Colonic mucosa (tissue), 4 donors: ENCODE measurements at regions not wholly inside any gene's neighbourhood (a gene's known extent, or its start where the extent isn't known, plus 50 kb on each side); places are given as distances from the start of the nearest gene placed in this dataset.

Experiments
- DNase-seq: peaks from one replicate; pipeline ENCODE4 v3.0.0-alpha.2; 2020
- H3K27ac ChIP-seq: fragments of 200-600 bp; one replicate; pipeline ENCODE4 v1.8.0; 2021
- H3K27me3 ChIP-seq: fragments of 200-600 bp; one replicate; pipeline ENCODE4 v1.8.0; 2021
- H3K36me3 ChIP-seq: fragments of 200-600 bp; one replicate; pipeline ENCODE4 v1.8.0; 2021
- H3K4me1 ChIP-seq: fragments of 200-600 bp; one replicate; pipeline ENCODE4 v1.8.0; 2021; ENCODE audit warnings: mild to moderate bottlenecking
- H3K4me3 ChIP-seq: fragments of 200-600 bp; one replicate; pipeline ENCODE4 v1.8.0; 2021
- H3K9ac ChIP-seq, 2 donors: one replicate each; pipeline ENCODE4 v1.7.0; 2013; ENCODE audit warnings: control low read depth in 2 of 2, low read depth in 2 of 2, low read length in 2 of 2
- H3K9me3 ChIP-seq: fragments of 200-600 bp; one replicate; pipeline ENCODE4 v1.8.0; 2021
- intact Hi-C: fragments of 100-400 bp; cut with DNase I; formaldehyde crosslinking; loops from one replicate; pipeline ENCODE4 v1.14.1; 2022
- TF ChIP-seq, protein P1 (sequence below): fragments of 200-600 bp; IDR thresholded peaks from one replicate; pipeline ENCODE4 v1.8.0; 2022; ENCODE audit warnings: antibody characterized with exemption, mild to moderate bottlenecking
- donor health status: healthy.
- donor health status: DM: no; HTN: no; CAD: no.
- donor health status: DM: no; HTN: no; CAD: no.

DNA sequence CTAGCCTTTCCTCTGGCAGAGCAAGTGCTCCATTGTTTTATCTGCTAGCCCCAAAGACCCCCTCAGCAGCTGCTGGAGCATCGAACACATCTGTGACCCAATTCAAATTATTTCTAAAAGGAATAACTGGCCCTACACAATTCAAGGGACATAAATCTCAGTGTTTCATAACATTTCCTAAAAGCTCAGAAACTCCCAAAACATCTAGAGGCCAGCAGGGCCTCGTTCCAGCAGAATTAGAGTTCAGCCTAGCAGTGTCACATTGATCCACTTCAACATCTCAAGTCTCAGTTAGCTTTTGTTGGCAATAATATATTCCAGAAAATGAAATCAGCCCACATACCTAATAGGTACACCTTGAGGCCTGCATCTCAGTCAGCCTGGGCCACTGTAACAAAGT, 179.1 kb downstream of the ETAA1 start:
- H3K9ac ChIP-seq = no peak overlapping the region
- no peak overlapping the region for H3K4me3 ChIP-seq
- DNase-seq = no peak
- TF ChIP-seq, protein P1, sequence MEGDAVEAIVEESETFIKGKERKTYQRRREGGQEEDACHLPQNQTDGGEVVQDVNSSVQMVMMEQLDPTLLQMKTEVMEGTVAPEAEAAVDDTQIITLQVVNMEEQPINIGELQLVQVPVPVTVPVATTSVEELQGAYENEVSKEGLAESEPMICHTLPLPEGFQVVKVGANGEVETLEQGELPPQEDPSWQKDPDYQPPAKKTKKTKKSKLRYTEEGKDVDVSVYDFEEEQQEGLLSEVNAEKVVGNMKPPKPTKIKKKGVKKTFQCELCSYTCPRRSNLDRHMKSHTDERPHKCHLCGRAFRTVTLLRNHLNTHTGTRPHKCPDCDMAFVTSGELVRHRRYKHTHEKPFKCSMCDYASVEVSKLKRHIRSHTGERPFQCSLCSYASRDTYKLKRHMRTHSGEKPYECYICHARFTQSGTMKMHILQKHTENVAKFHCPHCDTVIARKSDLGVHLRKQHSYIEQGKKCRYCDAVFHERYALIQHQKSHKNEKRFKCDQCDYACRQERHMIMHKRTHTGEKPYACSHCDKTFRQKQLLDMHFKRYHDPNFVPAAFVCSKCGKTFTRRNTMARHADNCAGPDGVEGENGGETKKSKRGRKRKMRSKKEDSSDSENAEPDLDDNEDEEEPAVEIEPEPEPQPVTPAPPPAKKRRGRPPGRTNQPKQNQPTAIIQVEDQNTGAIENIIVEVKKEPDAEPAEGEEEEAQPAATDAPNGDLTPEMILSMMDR = no peak
- H3K36me3 ChIP-seq = no peaks in the 10 kb centered on the region
- no peaks in the 10 kb centered on the region for H3K27me3 ChIP-seq
- no peaks in the 10 kb centered on the region for H3K9me3 ChIP-seq
- no peak overlapping the region for H3K27ac ChIP-seq
- intact Hi-C loops = no loop called here
- no peaks in the 10 kb centered on the region for H3K4me1 ChIP-seq

DNA sequence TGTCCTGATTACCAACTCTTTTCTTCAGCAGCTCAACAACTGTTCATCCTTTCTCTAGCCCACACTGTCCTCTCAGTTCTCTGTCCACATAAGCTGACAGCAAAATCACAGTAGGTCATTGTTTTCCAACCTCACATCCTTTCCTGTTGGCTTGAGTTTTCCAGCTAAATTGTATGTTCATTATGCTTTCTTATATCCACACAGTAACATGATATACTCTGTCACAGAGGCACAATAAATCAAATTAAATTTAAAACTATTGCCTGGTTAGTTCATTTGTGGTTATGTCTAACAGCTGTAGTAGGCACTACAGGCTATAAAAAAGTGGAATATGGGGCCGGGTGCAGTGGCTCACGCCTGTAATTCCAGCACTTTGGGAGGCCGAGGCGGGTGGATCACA, 179.9 kb downstream of the ETAA1 start:
- Histone ChIP-seq H3K27ac (no peak overlapping the region), H3K9ac (no peak overlapping the region), H3K27me3 (no peaks in the 10 kb centered on the region), H3K4me3 (no peak overlapping the region), H3K4me1 (no peaks in the 10 kb centered on the region), H3K36me3 (no peaks in the 10 kb centered on the region), H3K9me3 (no peaks in the 10 kb centered on the region)
- TF ChIP-seq, protein P1 = no peak
- DNase-seq = no peak
- intact Hi-C loops = no loop called here

DNA sequence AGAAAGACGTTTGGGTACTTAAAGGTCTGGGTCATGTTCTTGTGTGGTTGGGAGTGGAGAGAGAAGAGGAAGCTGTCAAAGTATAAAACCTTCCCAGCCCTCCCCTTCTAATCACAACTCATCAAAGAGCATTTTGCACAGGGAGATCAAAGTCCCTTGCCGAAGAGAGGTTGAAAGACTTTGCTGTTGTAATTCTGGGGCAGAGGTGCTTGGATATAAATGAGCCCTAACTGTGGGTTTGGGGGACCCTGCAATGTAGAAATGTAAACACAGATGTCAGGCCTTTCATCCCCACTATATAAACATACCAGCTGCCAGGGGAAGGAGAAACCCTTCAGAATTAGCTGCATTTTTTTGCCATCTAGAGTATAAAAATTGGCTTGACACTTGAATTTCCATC, 182.1 kb downstream of the ETAA1 start:
- intact Hi-C loops = no loop called here
- Histone ChIP-seq H3K36me3 (no peaks in the 10 kb centered on the region), H3K9me3 (no peaks in the 10 kb centered on the region), H3K9ac (no peak overlapping the region), H3K4me1 (no peaks in the 10 kb centered on the region), H3K4me3 (no peak overlapping the region), H3K27me3 (no peaks in the 10 kb centered on the region), H3K27ac (no peak overlapping the region)
- DNase-seq = no peak
- TF ChIP-seq, protein P1 = no peak

DNA sequence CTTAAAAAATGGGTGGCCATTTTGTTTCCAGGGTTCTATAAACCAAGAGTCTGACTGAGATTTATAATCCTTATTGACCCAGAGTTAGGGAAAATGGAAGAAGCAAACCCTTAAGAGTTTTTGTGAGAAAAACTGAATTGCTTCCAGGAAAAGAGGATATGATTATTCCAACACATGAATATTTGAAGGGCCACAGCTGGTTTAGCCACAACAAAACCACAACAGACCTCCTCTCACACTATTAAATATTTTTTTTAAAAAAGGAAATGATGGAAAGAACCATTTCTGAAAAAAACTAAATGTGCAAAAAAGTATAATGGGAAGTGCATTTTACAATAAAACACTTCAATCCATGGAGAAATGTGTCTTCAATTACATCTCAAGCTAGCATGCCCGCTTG, 182.7 kb downstream of the ETAA1 start:
- Histone ChIP-seq H3K4me1 (no peaks in the 10 kb centered on the region), H3K9ac (no peak overlapping the region), H3K36me3 (no peaks in the 10 kb centered on the region), H3K27me3 (no peaks in the 10 kb centered on the region), H3K4me3 (no peak overlapping the region), H3K27ac (no peak overlapping the region), H3K9me3 (no peaks in the 10 kb centered on the region)
- no peak for DNase-seq
- TF ChIP-seq, protein P1 = no peak
- intact Hi-C loops = no loop called here

DNA sequence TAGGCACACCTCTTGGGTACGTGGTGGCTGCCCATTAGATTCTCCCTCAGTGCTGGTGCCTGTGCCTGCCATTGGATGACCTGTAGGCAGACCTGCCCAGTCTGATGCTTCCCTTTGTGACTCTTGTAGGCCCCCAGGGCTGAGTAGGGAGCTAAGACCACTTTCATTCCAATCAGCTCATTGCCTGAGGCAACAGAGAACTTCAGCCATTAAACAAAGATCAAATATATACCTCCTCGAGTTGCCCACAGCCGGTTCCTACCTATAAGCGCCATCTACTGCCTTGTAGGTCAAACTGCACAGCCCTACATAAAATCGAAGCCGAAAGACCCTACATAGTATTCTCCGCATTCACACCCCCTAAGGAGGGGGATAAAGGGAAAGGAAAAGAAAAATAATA, 184.6 kb downstream of the ETAA1 start:
- Histone ChIP-seq H3K9me3 (no peaks in the 10 kb centered on the region), H3K9ac (no peak overlapping the region), H3K27ac (no peak overlapping the region), H3K27me3 (no peaks in the 10 kb centered on the region), H3K36me3 (no peaks in the 10 kb centered on the region), H3K4me3 (no peak overlapping the region), H3K4me1 (no peaks in the 10 kb centered on the region)
- intact Hi-C loops = no loop called here
- no peak for DNase-seq
- TF ChIP-seq, protein P1 = peak; percentile 43

DNA sequence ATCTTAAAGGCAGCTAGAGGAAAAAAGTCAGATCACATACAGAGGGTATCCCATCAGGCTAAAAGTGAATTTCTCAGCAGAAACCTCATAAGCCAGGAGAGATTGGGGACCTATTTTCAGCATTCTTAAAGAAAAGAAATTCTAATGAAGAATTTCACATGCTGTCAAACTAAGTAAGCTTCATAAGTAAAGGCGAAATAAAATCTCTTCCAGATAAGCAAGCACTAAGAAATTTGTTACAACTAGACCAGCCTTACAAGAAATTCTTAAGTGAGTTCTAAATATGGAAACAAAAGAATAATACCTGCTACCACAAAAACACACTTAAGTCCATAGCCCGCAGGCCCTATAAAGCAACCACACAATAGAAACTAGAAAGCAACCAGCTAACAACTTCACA, 186.1 kb downstream of the ETAA1 start:
- no peak overlapping the region for H3K4me3 ChIP-seq
- no peaks in the 10 kb centered on the region for H3K36me3 ChIP-seq
- H3K9ac ChIP-seq = no peak overlapping the region
- H3K27me3 ChIP-seq = no peaks in the 10 kb centered on the region
- no peaks in the 10 kb centered on the region for H3K4me1 ChIP-seq
- DNase-seq = no peak
- no peak overlapping the region for H3K27ac ChIP-seq
- intact Hi-C loops = no loop called here
- TF ChIP-seq, protein P1 = no peak
- H3K9me3 ChIP-seq = no peaks in the 10 kb centered on the region
